ENCODE measurements at regions not wholly inside any gene's neighbourhood (a gene's known extent, or its start where the extent isn't known, plus 50 kb on each side); places are given as distances from the start of the nearest gene placed in this dataset.
"Not testable (repeated sequence)": the region's sequence is repeated elsewhere in the genome, so short reads cannot be mapped to it uniquely, and the experiment has no call there.

DNA sequence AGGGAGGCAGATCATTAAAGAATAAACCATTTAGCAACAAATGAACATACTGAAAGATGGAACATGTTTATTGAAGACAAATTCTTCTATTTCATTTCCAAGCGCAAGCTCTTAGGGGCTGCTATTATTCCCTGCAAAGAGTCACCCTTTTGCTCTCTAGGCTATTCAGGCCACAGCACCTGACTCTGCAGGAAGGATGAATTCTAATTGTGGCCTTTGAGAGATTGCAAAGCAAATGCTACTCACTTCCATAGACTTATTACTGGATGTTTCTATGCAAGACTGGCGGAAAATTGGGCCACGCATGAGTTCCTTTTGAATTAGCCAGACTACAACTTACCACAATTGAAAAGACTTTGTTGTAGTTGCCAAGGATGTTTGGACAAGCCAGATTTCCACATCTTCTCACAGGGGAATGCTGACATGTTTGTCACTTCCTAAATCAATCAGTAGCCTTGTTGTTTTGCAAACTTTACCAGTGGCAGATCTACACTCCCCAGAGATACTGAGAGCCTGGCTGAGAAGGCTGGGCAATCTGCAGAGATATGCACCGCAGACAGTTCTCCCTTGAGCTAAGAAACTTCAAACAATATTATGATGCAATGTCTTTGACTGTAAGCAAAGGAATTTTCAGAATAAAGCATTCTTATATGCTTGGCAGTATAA is 334.3 kb upstream of the SYT1 start:
- no peak for DNase-seq

DNA sequence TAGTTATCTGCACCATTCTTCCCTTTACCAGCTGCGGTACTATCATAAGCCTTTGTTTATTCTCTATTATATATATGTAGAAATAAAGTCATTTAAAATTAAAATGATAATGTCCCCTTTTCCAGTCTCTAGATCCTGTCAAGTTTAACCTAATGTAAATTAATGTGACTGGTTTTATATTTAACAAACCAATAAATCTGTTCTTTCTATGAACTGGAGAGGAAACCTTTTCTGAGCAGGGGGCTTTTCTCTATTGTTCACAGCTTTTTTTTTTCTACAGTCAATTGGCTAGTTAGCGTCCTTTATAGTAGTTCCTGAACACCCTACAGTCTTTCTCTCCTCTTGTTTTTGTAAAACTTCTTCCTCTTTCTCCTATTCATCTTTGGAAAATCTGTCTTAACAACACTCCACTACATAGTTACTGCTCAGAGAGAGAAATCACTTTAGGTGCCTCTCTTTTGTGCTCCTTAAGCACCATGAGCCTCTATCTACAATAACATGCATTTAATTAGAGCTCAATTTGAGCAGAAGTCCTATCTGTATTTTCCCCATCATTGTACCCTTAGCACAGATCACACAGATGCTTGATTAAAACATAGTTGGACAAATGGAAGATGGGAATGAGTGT is 332.6 kb upstream of the SYT1 start:
- no peak for DNase-seq

DNA sequence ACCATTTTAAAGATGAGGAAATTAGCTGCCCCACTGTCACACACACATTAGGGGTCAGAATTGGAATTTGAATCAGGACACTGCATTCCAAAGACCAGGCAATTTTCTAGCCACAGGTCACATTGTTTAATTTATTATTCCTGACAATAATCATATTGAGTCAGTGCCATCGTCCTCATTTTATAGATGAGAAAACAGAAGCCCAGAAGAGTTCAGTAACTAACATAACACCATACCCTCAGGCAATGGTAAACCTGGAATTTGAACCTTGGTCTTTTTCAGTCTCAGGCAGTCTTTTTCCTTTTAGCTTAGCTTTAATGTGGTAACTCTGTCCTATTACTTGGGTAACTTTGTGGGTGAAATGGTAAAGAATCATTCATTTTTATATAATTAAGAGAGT is 330.3 kb upstream of the SYT1 start:
- DNase-seq = no peak

DNA sequence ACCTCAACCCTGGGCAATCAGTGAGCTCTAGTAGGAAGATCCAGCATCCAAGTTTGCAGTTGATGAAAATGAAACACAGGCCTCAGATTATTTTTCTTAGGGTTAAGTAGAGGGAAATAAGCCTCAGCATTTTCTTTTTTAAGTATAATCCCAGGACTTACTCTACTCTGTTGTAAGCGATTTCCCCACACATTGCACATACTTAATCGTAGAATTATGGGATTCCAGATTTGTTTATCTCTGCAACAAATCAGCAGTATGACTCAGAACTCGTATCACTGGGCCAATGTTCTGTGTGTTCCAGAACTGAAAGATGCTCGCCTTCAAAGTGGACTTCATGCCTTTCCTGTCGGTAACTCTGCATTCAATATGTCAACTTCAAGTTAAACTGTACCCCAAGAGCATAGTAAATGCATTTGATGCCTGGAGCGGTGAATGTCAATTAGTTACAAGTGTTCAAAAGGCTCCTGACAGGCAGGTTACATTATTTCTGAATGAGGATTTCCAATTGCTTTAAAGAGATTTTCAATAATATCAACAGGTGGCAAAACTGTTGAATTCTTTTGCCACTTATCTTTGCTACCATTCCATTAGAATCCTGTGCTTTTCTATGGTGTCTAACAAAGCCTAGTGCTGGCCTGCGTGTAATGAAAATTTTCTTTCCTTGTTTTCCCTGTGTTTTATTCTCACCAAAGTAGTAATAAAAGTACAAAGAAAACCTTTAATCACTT is 323.8 kb upstream of the SYT1 start:
- no peak for DNase-seq

DNA sequence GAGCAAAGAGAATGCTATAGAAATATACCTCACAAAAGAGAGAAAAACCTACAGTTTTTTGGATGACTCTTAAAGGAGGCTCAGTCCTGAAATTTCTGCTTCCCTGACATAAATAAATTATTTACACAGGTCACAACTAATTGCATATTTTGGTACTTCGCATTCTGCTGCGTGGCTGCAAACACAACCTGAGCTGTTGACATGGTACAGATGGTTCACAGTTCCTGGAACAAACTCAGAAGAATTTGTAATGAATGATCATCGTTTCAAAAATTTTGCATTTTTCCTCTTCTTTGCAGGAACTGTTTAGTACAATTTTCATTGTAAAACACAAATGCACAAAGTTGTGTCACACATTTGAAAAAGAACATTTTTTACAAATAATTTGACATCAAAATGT is 313.7 kb upstream of the SYT1 start:
- DNase-seq = no peak

DNA sequence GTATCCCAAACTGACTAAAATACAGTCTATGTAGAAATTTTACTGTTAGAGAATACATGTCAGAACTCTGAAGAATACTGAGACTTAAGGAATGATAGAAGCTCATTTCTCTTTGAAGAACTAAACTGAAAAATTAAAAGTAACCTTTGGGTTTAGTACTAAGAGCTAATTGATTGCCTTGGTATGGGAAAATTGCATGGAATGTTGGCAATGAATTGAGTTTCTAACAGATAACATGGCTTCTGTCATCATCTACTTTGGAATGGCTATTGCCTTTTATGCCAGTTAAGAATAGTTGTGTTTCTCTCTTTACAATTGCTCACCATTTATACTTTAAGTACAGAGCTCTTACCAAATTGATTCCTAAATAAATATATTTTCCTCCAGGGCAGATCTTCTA is 308.8 kb upstream of the SYT1 start:
- DNase-seq = no peak

DNA sequence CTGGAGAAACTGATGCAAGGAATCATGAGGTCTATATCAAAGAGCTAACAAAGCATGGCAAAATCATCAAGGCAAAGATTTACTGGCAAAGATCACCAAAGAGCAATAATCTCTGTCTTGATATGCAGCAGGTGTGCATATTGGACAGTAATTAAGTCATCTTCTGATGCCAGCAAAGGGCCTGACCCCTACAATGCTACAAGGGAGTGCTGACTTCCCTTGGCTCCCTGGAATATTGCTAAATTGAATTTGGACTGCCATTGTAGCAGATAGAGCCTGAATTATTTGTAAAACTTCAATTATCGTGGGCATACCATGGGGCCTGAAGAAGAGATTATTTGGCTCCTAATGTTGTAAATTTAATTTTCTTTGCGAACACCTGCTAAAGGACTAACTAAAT is 307.9 kb upstream of the SYT1 start:
- DNase-seq = no peak

DNA sequence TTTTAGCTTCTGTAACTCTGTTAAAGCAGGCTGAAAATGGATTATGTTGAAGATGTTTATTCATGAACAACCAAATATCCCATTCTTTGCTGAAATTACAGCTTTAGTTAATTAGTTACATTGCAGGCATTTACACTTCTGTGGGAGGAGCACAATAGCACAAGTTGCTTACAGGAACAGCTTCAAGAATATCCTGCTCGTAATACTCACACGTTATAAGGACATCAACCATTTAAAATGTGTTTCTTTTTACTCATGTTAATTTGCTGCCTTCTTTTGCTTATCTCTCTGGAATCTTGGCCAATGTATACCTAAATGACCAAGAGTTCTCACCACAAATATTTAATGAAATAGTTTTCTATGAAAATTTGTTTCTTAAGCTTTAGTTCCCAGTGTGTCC is 305.2 kb upstream of the SYT1 start:
- no peak for DNase-seq

DNA sequence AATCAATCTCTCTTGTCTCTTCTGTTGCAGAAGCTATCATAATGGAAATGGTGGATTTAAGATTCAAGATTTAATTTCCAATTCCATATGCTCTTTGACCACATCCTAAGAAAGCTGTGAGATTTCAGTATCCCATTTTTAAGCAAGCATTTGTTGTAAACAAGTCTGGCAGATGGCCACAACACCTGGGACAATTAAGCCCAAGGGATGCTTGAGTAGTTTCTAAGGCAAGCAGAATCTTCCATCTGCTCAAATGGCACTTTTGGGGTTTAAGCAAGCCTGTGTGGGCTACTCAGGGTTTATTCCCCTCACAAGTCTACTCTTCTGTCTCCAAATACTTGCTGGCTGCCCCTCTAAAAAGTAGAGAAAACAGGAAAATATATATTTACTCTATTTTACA is 304.7 kb upstream of the SYT1 start:
- no peak for DNase-seq

DNA sequence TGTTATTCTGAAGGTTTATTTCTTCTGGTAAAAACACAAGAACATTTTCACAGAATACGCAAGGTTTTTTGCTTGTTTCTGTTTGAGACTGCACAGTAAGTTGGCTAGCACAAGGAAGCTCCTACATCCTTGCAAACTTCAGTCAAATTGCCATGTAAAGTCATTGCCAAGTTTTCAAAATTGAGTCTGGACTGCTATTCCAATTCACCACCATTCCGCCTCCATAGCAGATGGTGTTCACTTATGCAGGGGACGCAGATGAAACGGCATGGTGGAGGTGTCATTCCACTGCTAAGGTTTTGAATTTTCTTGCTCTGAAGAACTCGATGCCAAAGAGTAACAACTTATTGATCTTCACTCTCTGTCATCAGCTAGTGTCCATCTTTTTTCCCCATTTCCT is 303.9 kb upstream of the SYT1 start:
- DNase-seq = no peak

DNA sequence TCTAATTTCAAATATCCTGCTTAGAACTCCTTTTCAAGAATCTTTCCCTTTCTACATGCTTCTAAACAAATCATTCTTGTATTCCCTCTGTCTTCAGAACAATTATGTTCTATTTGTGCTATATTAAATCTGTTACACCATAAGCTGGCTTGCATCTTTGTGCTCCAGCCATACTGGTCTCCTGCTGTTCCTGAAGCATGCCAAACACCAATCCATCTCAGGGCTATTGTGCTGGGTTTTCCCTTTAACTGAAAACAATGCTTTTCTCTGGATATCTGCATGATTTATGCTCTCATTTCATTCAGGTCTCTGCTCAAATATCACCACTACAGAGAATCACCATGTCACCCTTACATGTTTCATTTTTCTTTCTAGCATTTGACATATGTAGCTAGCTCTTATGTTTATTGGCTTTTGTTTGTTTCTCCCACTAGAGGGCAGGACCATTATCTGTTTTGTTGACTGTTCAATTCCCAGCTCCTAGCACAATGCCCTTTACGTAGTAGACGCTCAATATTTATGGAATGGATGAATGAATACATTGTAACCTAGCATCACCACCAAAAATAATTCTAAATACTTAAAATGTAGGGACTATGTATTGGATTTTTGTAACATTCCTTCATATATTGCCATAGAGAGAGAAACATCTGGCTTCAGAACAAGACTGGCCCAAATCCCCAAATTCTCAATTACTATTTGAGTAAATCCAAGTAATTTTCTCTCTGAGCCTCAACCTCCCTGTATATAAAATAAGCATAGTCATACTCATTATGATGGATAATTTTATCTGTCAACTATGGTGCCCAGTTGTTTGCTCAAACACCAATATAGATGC is 302.0 kb upstream of the SYT1 start:
- DNase-seq = peak; percentile 6

DNA sequence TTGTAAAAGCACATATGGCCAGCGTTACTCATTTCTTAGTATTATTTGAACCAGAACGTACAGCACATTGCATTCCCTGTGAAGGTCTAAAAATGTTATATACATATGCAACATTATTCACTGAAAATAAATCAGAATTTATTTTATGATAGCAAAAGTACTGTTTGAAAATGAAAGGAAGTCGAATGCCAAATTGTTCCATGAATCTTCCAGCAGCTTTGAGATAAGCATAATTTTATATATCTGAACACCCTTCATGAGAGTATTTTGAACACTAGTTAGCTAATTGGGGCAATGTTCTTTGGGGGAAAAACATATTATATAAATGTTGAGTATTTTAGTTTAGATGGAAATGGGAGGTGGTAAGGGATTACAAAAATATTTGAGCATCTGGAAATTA is 300.7 kb upstream of the SYT1 start:
- no peak for DNase-seq

DNA sequence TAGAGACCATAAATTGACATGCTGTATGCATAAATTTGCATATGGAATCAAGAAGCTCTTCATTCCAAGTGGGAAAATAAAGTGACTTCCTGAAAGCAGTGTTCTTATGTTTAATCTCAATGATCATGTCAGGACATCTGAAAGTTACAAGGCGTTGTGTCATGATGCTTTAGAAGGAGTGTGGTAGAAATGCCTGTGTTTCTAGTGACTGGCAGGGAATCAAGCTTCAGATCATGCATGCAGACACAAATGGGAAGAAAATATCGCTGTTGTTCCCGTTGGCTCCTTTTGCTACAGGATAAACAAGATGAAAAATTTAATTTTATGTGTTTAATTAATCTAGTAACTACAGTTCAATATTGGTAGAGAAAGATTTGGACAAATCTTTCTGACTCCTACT is 298.1 kb upstream of the SYT1 start:
- no peak for DNase-seq

DNA sequence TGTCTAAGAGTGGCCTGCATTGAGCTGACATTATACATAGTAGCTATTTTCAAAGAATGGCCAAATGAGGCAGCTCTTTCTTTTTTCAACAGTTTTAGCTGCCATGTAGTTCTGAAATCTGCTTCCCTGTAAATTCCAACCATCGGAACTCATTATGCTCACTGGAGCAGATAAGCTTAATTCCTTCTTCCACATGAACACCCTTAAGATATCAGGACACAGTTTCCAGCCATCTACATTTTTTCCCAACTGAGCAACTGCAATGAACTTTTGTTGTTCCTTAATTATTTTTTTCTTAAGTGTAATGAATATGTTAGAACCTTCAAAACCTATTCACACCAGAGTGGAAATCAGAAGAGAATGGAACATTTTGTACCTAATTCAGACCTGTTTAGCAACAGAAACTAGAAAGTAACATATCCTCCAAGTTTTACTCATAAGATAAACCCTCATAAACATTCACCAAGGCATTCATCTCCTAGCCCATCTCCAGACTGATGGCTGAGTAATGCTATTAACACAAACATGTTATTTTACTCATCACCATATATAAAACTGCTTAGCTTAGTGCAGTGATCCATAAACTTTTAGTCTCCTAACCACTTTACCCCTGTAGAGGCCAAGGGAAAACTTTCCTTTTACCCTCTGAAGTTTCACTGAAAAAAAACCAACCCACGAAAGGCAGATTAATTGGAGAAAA is 296.1 kb upstream of the SYT1 start:
- DNase-seq = no peak

DNA sequence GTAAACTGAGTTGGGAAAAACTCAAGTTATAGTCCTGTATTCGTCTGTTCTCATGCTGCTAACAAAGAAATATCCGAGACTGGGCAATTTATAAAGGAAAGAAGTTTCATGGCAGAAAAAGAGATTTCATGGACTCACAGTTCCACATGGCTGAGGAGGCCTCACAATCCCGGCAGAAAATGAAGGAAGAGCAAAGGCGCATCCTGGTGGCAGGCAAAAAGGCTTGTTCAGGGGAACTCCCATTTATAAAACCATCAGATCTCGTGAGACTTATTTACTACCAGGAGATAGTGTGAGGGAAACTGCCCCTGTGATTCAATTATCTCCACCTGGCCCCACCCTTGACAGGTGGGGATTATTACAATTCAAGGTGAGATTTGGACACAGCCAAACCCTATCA is 292.6 kb upstream of the SYT1 start:
- no peak for DNase-seq

DNA sequence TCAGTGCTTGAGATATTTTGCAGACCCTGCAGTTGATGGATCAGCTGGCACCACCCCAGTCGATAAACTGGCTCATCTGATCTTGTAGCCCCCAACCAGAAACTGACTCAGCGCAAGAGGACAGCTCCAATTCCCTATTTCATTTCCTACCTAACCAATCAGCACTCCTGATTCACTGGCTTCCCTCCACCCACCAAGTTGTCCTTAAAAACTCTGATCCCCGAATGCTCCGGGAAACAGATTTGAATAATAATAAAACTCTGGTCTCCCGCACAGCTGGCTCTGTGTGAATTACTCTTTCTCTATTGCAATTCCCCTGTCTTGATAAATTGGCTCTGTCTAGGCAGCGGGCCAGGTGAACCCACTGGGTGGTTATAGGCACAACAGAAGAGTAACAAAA is 289.4 kb upstream of the SYT1 start:
- DNase-seq = not testable (repeated sequence)

DNA sequence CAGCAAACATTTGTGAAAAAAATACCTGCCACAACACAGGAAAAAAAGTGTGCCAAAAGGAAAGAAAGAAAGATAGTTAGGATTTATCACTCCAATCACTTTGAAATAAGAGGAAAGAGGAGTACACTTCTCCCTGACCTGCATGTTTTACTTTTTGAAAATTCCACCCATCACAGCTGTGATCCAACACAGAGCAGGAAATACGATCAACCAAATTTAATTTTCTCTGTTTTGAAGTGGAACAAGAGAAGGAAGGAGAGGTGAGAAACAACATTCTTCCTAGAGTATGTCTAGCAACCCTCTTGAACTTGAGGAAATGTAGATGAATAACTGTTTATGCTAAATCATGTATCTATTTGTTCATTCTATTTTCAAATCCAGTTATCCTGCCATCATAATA is 284.7 kb upstream of the SYT1 start:
- DNase-seq = no peak

DNA sequence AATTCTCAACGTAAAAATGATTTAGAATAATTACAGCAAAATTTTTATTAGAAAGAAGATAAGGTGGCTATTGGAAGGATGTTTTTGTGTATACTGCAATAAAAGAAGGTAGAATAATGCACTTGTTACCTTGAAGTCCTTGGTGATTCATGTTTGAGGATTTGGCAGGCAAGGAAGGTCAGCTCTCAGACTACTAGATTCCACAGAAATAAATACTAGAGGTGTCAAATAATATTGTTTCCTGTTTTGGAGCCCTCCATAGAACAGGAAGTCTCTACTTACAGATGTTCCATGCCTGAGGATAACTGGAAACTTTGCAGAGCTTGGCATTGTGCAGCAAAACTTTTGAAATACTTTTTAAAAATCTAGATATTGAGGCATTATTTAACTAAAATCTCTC is 284.3 kb upstream of the SYT1 start:
- no peak for DNase-seq

DNA sequence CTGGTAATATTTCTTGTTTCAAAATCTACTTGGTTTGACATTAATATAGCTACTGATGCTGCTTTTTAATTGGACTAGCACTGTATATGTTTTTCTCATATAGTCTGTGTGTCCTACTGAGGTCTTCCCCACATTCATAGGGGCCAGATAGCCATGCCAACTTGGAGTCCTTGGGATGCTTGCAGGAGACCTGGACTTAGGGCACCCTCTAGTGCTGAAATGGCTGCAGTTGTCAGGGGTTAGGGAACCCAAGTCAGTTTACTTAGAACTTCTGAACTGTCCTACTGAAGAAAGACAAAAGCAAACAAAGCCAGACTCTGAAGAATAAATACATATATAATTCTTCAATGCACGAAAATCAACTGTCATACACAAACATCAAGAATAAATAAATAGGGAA is 279.9 kb upstream of the SYT1 start:
- peak; percentile 7 for DNase-seq

DNA sequence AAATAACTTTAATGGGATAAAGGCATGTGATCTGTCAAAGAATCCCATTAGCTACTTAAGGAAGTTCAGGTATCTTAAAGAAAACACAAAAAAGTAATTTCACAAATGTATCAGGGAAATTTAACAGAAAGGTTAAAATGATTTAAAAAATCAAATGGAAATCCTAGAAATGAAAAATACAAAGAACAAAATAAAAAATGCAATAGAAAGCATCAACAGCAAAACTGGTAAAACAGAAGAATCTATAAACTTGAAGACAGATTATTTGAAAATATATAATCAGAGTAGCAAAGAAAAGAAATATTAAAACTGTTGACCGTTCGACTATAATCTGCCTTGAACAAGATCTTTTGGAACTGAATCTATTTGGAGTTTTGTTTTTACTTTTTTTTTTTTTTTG is 279.4 kb upstream of the SYT1 start:
- DNase-seq = no peak

DNA sequence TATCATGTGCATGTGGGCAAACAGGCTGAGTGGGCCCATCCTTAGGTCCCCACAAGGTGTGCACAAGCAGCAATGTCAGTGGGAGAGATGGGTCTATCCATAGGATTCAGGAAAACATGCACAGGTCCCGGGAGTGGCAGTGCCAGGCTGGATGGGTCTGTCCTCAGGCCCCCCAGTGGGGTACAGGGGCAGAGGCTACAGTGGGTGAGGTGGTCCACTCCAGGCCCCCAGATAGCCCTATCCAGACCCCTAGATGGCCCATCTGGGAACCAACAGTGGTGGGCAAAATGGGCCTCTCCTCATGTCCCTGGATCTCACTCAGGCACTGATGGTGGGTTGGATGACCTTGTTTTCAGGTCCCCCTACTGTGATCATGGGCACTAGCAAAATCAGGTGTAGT is 277.8 kb upstream of the SYT1 start:
- no peak for DNase-seq

DNA sequence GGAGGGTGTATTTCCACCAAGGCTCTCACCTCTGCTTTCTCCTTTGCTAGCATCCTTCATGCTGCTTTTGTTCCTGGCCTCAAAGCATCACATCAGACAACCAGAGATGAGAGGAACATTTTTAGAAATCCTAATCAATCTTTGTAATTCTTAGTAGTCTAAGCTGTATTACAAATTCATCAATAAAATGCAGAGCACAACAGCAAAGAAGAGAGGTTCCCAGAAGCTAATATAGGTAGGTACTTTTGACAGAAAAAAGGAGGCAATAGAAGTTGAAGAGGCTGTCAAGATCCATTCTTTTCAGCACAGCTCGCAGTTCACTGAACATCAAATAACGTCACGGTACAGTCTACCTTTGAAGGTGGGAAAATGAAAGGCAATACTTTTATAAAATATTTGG is 265.2 kb upstream of the SYT1 start:
- no peak for DNase-seq

DNA sequence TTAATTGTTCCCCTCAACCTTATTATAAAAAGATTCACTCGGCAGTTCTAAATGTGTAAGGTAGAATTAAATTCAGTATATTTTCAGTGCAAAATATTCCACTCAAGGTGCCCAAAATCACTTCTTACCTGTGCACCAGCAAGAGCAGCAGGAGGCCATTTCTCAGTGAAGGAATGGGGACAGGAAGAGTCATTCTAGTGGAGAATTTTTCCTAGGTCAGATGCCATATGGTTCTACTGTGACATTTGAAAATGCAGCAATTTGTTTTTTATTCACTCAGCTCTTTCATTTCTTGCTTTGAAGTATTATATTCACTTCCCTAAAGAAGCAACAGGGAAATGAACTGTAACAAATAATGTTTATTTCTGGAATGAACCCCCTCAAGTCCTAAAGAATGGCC is 264.0 kb upstream of the SYT1 start:
- DNase-seq = no peak
